WTC11 (cell line): ENCODE measurements at regions not wholly inside any gene's neighbourhood (a gene's known extent, or its start where the extent isn't known, plus 50 kb on each side); places are given as distances from the start of the nearest gene placed in this dataset.

ENCODE experiments used
- ATAC-seq: fragments of 200-7000 bp; cut with Tn5 transposase; 2 replicates; pipeline ENCODE4 v1.10.0; 2021; ENCODE audit warnings: mild to moderate bottlenecking, moderate library complexity
- CTCF ChIA-PET: fragments of 300-600 bp; sonication (Branson Sonifier 250); formaldehyde crosslinking; loops from one replicate; lab custom pipeline; 2021; ENCODE audit warnings: antibody characterized with exemption; lab: Charles Lee
- POLR2A ChIA-PET: fragments of 350-600 bp; sonication (Branson Sonifier 250); formaldehyde crosslinking; loops from one replicate; lab custom pipeline; 2021; ENCODE audit warnings: antibody characterized with exemption; lab: Charles Lee
- DNase-seq: peaks from one replicate; pipeline ENCODE4 v3.0.0; 2021; ENCODE audit warnings: low spot score
- H3K27ac Mint-ChIP-seq: 2 replicates; pipeline ENCODE4 v1.8.0; 2021; ENCODE audit warnings: mixed read lengths
- H3K27me3 Mint-ChIP-seq: 2 replicates; pipeline ENCODE4 v1.8.0; 2021; ENCODE audit warnings: low read depth, mild to moderate bottlenecking, moderate library complexity, mixed read lengths
- H3K36me3 Mint-ChIP-seq: 2 replicates; pipeline ENCODE4 v1.8.0; 2021; ENCODE audit warnings: mixed read lengths
- H3K4me1 Mint-ChIP-seq: 2 replicates; pipeline ENCODE4 v1.8.0; 2022; ENCODE audit warnings: mixed read lengths
- H3K4me3 Mint-ChIP-seq: 2 replicates; pipeline ENCODE4 v1.8.0; 2021; ENCODE audit warnings: mild to moderate bottlenecking, moderate library complexity, mixed read lengths
- H3K9me3 Mint-ChIP-seq: 2 replicates; pipeline ENCODE4 v1.8.0; 2021; ENCODE audit warnings: mixed read lengths
- ATF6 ChIP-seq: sonication (generic); formaldehyde crosslinking; IDR thresholded peaks from 2 replicates; pipeline ENCODE4 v1.8.1; 2023; ENCODE audit warnings: mild to moderate bottlenecking, missing genetic modification reagents
- CTCF ChIP-seq: fragments of 200-600 bp; IDR thresholded peaks from 2 replicates; pipeline ENCODE4 v1.8.0; 2022; ENCODE audit warnings: antibody characterized with exemption
- EMX1 ChIP-seq: fragments of 250-450 bp; sonication (Bioruptor Pico); IDR thresholded peaks from 2 replicates; pipeline ENCODE4 v1.8.0; 2021; ENCODE audit warnings: mild to moderate bottlenecking
- ETV6 ChIP-seq: sonication (generic); formaldehyde crosslinking; IDR thresholded peaks from 2 replicates; pipeline ENCODE4 v1.8.1; 2022; ENCODE audit warnings: mild to moderate bottlenecking, missing genetic modification reagents
- GABPB1 ChIP-seq: sonication (generic); formaldehyde crosslinking; IDR thresholded peaks from 2 replicates; pipeline ENCODE4 v1.8.1; 2023; ENCODE audit warnings: mild to moderate bottlenecking, missing genetic modification reagents
- IRF1 ChIP-seq: sonication (generic); formaldehyde crosslinking; IDR thresholded peaks from 2 replicates; pipeline ENCODE4 v1.8.0; 2023; ENCODE audit warnings: missing genetic modification reagents
- JUN ChIP-seq: sonication (generic); formaldehyde crosslinking; IDR thresholded peaks from 2 replicates; pipeline ENCODE4 v1.8.0; 2023; ENCODE audit warnings: mild to moderate bottlenecking, missing genetic modification reagents
- NFE2L1 ChIP-seq: sonication (generic); formaldehyde crosslinking; IDR thresholded peaks from 2 replicates; pipeline ENCODE4 v1.8.1; 2023; ENCODE audit warnings: missing genetic modification reagents
- OVOL2 ChIP-seq: fragments of 250-450 bp; sonication (Bioruptor Pico); IDR thresholded peaks from 2 replicates; pipeline ENCODE4 v1.9.0; 2021; ENCODE audit warnings: mild to moderate bottlenecking, borderline replicate concordance
- PRDM15 ChIP-seq: sonication (generic); formaldehyde crosslinking; IDR thresholded peaks from 2 replicates; pipeline ENCODE4 v1.8.0; 2022; ENCODE audit warnings: missing genetic modification reagents
- SMAD3 ChIP-seq: sonication (generic); formaldehyde crosslinking; IDR thresholded peaks from 2 replicates; pipeline ENCODE4 v1.8.0; 2022; ENCODE audit warnings: missing genetic modification reagents, mild to moderate bottlenecking, borderline replicate concordance
- SMAD4 ChIP-seq: sonication (generic); formaldehyde crosslinking; IDR thresholded peaks from 2 replicates; pipeline ENCODE4 v1.8.0; 2022; ENCODE audit warnings: mild to moderate bottlenecking, missing genetic modification reagents
- TEAD1 ChIP-seq: sonication (generic); formaldehyde crosslinking; IDR thresholded peaks from 2 replicates; pipeline ENCODE4 v1.8.0; 2022; ENCODE audit warnings: mild to moderate bottlenecking, missing genetic modification reagents
- ZBTB21 ChIP-seq: sonication (generic); formaldehyde crosslinking; IDR thresholded peaks from 2 replicates; pipeline ENCODE4 v1.8.1; 2023; ENCODE audit warnings: mild to moderate bottlenecking, missing genetic modification reagents, borderline replicate concordance
- ZNF232 ChIP-seq: sonication (generic); formaldehyde crosslinking; IDR thresholded peaks from 2 replicates; pipeline ENCODE4 v1.8.0; 2022; ENCODE audit warnings: mild to moderate bottlenecking, missing genetic modification reagents
- ZNF263 ChIP-seq: sonication (generic); formaldehyde crosslinking; IDR thresholded peaks from 2 replicates; pipeline ENCODE4 v1.8.1; 2022; ENCODE audit warnings: low read depth, mild to moderate bottlenecking, moderate library complexity, missing genetic modification reagents
- ZNF281 ChIP-seq: sonication (generic); formaldehyde crosslinking; IDR thresholded peaks from 2 replicates; pipeline ENCODE4 v1.8.0; 2023; ENCODE audit warnings: mild to moderate bottlenecking, missing genetic modification reagents
- ZNF317 ChIP-seq: sonication (generic); formaldehyde crosslinking; IDR thresholded peaks from 2 replicates; pipeline ENCODE4 v1.8.1; 2023; ENCODE audit warnings: low read depth, mild to moderate bottlenecking, moderate library complexity, missing genetic modification reagents, borderline replicate concordance
- ZNF425 ChIP-seq: fragments of 250-450 bp; sonication (Bioruptor Pico); conservative IDR thresholded peaks from 2 replicates; pipeline ENCODE4 v1.9.0; 2021; ENCODE audit warnings: mild to moderate bottlenecking

- no peak for TF ChIP-seq ZNF281
- no peak for TF ChIP-seq ZNF232 (CRISPR knock-in tag)
- TF ChIP-seq ETV6 (CRISPR knock-in tag): no peak
- no peak for TF ChIP-seq EMX1 (CRISPR knock-in tag)
- TF ChIP-seq JUN (CRISPR knock-in tag): no peak
- no peak for TF ChIP-seq TEAD1 (CRISPR knock-in tag)
Measured at GRCh38 chr18:78049281-78049680, 799.6 kb downstream of the GALR1 start (continued).

GRCh38 chr18:78054801-78055200 is 805.2 kb downstream of the GALR1 start:
- DNase-seq: no peak
- TF ChIP-seq NFE2L1 (no peak), OVOL2 (CRISPR knock-in tag) (no peak), ZNF263 (CRISPR knock-in tag) (no peak), SMAD3 (CRISPR knock-in tag) (no peak)
- TF ChIP-seq, all 79 proteins: peak for 0
- Mint-ChIP-seq H3K27me3 (no peaks in the 10 kb centered on the region; the same call in 1 of the 2 replicates), H3K27ac (no peak overlapping the region), H3K4me1 (peaks cover 2% of the 10 kb centered on the region), H3K36me3 (peaks cover 24% of the 10 kb centered on the region), H3K4me3 (no peak overlapping the region), H3K9me3 (peaks cover 64% of the 10 kb centered on the region)
- no peak for ATAC-seq
- ChIA-PET CTCF (no interaction called here), POLR2A (no interaction called here)

GRCh38 chr18:78056011-78056410 is 806.4 kb downstream of the GALR1 start:
- DNase-seq: no peak
- peaks cover 2% of the 10 kb centered on the region for H3K4me1 Mint-ChIP-seq

More at GRCh38 chr18:78056011-78056410, 806.4 kb downstream of the GALR1 start:
- no peak for ATAC-seq
- Mint-ChIP-seq H3K4me3 (no peak overlapping the region), H3K27ac (no peak overlapping the region), H3K9me3 (peaks cover 63% of the 10 kb centered on the region), H3K36me3 (peaks cover 19% of the 10 kb centered on the region), H3K27me3 (no peaks in the 10 kb centered on the region; the same call in 1 of the 2 replicates)
- ChIA-PET CTCF (no interaction called here), POLR2A (no interaction called here)
- TF ChIP-seq IRF1 (CRISPR knock-in tag) (no peak), ZNF263 (CRISPR knock-in tag) (no peak), PRDM15 (CRISPR knock-in tag) (no peak), ZNF232 (CRISPR knock-in tag) (no peak), GABPB1 (CRISPR knock-in tag) (no peak), ZNF425 (no peak), CTCF (no peak), TEAD1 (CRISPR knock-in tag) (no peak), SMAD4 (CRISPR knock-in tag) (no peak), ZBTB21 (CRISPR knock-in tag) (no peak), ATF6 (CRISPR knock-in tag) (no peak), ZNF317 (CRISPR knock-in tag) (no peak)
